ENCODE measurements at regions not wholly inside any gene's neighbourhood (a gene's known extent, or its start where the extent isn't known, plus 50 kb on each side); places are given as distances from the start of the nearest gene placed in this dataset.
"Not testable (repeated sequence)": the region's sequence is repeated elsewhere in the genome, so short reads cannot be mapped to it uniquely, and the experiment has no call there.

- TF ChIP-seq CTCF (IDR thresholded peaks at IDR 0.05) = no peak
- Histone ChIP-seq H3K27ac (no peak overlapping the region), H3K4me3 (no peak overlapping the region)
- no peak for DNase-seq (ENCODE audit: low spot score)
Observed at GRCh38 chr17:43314611-43315011, 80.8 kb upstream of the RNU2-1 start.

- H3K4me3 ChIP-seq = no peak overlapping the region
- DNase-seq (ENCODE audit: low spot score) = no peak
- no peak overlapping the region for H3K27ac ChIP-seq
- no peak for TF ChIP-seq CTCF (IDR thresholded peaks at IDR 0.05)
Observed at GRCh38 chr17:43312011-43312410, 78.2 kb upstream of the RNU2-1 start.

GRCh38 chr17:43309505-43310332 is 75.9 kb upstream of the RNU2-1 start:
- Histone ChIP-seq H3K4me3 (no peak overlapping the region), H3K27ac (no peak overlapping the region)
- DNase-seq (ENCODE audit: low spot score) = no peak
- TF ChIP-seq CTCF (IDR thresholded peaks at IDR 0.05) = no peak

- no peak for DNase-seq (ENCODE audit: low spot score)
- Histone ChIP-seq H3K4me3 (no peak overlapping the region), H3K27ac (no peak overlapping the region)
- no peak for TF ChIP-seq CTCF (IDR thresholded peaks at IDR 0.05)
Observed at GRCh38 chr17:43308999-43309398, 75.2 kb upstream of the RNU2-1 start.

GRCh38 chr17:43304792-43305191 is 71.0 kb upstream of the RNU2-1 start:
- DNase-seq (ENCODE audit: low spot score); H3K4me3 ChIP-seq; H3K27ac ChIP-seq: not testable (repeated sequence)

GRCh38 chr17:43303049-43303448 is 69.3 kb upstream of the RNU2-1 start:
- H3K27ac ChIP-seq; DNase-seq (ENCODE audit: low spot score); H3K4me3 ChIP-seq: not testable (repeated sequence)

- not testable (repeated sequence) for H3K4me3 ChIP-seq; DNase-seq (ENCODE audit: low spot score); H3K27ac ChIP-seq
Observed at GRCh38 chr17:43299300-43300076, 65.7 kb upstream of the RNU2-1 start.

GRCh38 chr17:43289670-43290069 is 55.9 kb upstream of the RNU2-1 start:
- not testable (repeated sequence) for H3K27ac ChIP-seq; DNase-seq (ENCODE audit: low spot score); H3K4me3 ChIP-seq

GRCh38 chr17:43283606-43284005 is 49.8 kb upstream of the RNU2-1 start:
- DNase-seq (ENCODE audit: low spot score); H3K4me3 ChIP-seq; H3K27ac ChIP-seq: not testable (repeated sequence)
